ENCODE measurements at regions not wholly inside any gene's neighbourhood (a gene's known extent, or its start where the extent isn't known, plus 50 kb on each side); places are given as distances from the start of the nearest gene placed in this dataset.
A peak's percentile ranks its signal among the peaks of the same experiment; 100 is the strongest.
"Not testable (repeated sequence)": the region's sequence is repeated elsewhere in the genome, so short reads cannot be mapped to it uniquely, and the experiment has no call there.

DNA sequence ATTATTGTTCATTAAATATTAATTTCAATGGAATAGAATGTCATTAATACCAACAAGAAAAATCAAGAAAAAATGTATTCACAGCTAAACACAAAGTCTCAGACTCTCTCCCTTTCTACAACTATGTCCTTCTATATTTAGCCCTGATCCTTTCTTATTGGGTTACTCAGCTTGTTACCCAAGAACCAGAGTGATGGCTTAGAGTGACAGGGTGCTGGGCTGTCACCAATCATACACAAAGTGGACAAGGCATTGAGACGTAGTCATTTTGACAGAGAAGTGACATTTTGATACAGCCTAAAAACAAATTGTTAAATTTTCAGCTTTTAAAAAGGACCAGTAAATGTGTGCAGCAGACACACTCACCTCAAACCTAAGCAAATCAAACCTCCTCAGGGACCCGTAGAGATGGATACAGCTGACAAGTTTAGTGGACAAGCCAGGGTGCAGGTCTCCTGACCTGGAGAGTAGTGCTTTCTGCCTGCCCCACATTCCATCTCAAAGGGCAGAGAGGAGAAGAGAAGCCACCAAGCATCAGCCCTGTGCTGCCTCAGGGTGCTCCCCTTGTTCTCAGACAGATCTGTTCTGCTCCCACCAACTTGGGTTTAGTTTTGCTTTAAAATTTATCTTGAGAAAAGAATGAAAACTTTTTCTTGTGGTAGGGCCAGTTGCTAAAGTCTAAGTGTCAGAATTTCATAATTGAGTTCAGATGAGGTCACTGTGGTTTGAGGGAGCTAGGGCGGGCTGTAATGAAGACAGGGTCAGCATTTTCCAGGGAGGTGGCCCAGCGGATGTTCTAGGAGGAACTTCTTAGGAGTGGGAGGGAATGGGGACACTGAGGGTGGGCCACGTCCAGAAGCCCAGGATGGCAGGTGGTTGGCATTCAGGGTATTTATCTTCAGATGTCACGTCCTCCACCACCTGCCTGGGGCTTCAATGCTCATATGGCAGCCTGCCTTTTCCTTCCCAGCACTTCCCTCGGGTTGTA, 136.5 kb upstream of the TBL1XR1 start:
- no peak overlapping the region for H3K4me3 ChIP-seq (ENCODE audit: low read length)
- no peak for DNase-seq (ENCODE audit: low read depth, low spot score)

DNA sequence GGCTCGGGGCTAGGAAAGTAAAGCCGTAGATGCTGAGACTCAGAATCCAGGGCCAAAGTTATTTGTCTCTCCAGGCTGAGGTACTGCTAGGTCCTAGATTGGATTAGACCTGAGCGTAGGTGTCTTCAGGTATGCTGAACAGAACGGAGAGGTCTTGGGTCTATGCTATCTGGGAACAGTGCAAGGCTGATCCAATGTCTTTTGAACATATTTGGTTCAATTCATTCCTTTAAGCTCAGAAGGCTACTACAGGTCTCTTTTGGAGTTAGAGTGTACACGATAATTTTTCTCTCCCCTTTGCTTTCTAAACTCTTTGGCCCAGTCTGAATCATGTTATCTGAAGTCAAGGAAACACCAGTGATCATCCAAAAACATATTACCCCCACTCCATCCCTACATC, 137.5 kb upstream of the TBL1XR1 start:
- no peak for DNase-seq (ENCODE audit: low read depth, low spot score)
- H3K4me3 ChIP-seq (ENCODE audit: low read length): no peak overlapping the region

GRCh38 chr3:177335728-177336127, 138.4 kb upstream of the TBL1XR1 start:
- H3K4me3 ChIP-seq (ENCODE audit: low read length): no peak overlapping the region
- no peak for DNase-seq (ENCODE audit: low read depth, low spot score)

GRCh38 chr3:177336873-177337450, 139.7 kb upstream of the TBL1XR1 start:
- no peak overlapping the region for H3K4me3 ChIP-seq (ENCODE audit: low read length)
- DNase-seq (ENCODE audit: low read depth, low spot score): no peak

GRCh38 chr3:177337541-177338331, 140.5 kb upstream of the TBL1XR1 start:
- DNase-seq (ENCODE audit: low read depth, low spot score): no peak
- H3K4me3 ChIP-seq (ENCODE audit: low read length): no peak overlapping the region

GRCh38 chr3:177338697-177339219, 141.5 kb upstream of the TBL1XR1 start:
- H3K4me3 ChIP-seq (ENCODE audit: low read length): no peak overlapping the region
- DNase-seq (ENCODE audit: low read depth, low spot score): no peak

- H3K4me3 ChIP-seq (ENCODE audit: low read length); DNase-seq (ENCODE audit: low read depth, low spot score): not testable (repeated sequence)
Observed at GRCh38 chr3:177339220-177339703, 142.0 kb upstream of the TBL1XR1 start.

- no peak for DNase-seq (ENCODE audit: low read depth, low spot score)
- no peak overlapping the region for H3K4me3 ChIP-seq (ENCODE audit: low read length)
Observed at GRCh38 chr3:177340243-177340830, 143.1 kb upstream of the TBL1XR1 start.

- H3K4me3 ChIP-seq (ENCODE audit: low read length): no peak overlapping the region
- no peak for DNase-seq (ENCODE audit: low read depth, low spot score)
Observed at GRCh38 chr3:177341736-177342419, 144.6 kb upstream of the TBL1XR1 start.

GRCh38 chr3:177343122-177343625, 145.9 kb upstream of the TBL1XR1 start:
- no peak for DNase-seq (ENCODE audit: low read depth, low spot score)
- no peak overlapping the region for H3K4me3 ChIP-seq (ENCODE audit: low read length)

DNA sequence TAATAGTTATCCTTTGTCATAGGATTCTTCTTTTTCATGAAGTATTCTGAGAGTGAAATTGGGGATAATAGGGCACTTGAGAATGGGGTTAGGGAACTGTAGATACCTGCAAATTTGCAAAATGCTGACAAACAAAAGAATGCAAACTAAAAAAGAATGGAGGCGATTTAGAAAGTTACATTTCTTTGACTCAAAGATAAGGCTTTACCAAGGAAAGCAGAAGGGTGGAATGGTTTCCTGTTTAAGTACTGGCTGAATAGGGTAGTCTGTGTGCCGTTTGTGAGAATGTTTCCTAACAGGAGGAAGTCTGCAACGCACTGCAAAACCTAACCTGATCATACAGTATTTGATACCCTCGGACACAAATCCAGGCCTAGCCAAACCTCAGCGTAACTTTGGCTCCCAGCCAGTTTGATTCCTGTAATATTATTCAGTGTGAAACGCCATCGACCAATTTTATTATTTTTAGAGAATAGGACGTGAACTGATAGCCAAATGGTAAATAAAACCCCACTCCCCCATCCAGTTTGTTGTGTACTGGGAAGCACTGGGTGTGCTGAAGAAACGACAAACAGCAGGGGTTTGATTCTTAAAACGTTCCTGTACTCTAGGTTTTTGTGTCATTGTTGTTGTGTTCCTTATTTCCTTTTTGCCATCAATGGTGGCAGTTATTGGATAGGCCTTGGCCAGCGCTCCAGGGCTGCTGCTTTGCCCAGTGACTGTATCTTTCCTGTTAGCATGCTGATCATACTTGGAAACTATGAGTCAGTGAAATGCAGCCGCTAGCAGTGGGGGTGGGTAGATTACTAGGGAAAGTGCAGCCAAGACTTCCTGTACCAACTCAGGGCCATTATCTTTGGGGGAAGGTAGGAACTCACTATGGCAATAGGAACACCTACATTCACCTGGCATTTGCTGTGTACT, 148.0 kb upstream of the TBL1XR1 start:
- no peak overlapping the region for H3K4me3 ChIP-seq (ENCODE audit: low read length)
- peak; percentile 73 for DNase-seq (ENCODE audit: low read depth, low spot score)

- no peak for DNase-seq (ENCODE audit: low read depth, low spot score)
Observed at GRCh38 chr3:177345973-177346503, 148.8 kb upstream of the TBL1XR1 start.

DNA sequence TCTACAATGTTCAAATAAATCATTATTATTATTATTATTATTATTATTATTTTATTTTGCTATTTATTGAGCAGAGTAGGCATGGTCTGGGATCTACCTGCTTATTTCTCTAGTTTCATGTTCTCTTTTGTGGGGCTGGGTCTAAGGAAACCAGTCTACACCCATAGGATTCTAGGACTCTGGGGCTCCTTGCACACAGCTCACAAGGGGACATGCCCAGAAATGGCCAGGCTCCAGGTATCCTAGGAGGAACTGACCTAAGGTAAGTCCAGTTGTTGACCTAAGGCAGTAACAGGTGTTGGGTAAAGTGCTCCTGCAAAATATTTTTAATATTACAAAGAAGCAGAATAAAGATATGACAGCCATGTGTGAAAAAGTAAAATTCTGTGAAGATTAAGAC, 149.6 kb upstream of the TBL1XR1 start:
- no peak for DNase-seq (ENCODE audit: low read depth, low spot score)
- H3K4me3 ChIP-seq (ENCODE audit: low read length): no peak overlapping the region

More at GRCh38 chr3:177345973-177346503, 148.8 kb upstream of the TBL1XR1 start:
- H3K4me3 ChIP-seq (ENCODE audit: low read length): no peak overlapping the region

DNA sequence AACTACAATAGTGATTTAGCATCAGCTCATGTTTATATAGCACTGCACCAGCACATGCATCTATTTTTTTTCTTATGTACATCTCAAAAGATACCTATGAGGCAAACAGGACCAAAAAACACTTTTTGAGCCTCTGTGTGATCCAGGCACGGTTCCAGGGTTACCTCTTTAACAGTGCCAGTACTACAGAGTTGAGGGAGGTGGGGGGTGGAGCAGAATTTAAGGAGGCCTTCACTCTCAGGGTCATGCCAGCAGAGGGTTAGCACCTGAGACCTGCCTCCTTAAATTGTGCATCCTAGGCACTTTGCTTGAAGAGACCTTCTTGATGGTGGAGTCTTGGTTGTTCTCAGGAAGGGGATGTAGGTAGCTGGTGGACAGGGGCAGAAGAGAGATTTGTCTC, 150.3 kb upstream of the TBL1XR1 start:
- no peak for DNase-seq (ENCODE audit: low read depth, low spot score)
- H3K4me3 ChIP-seq (ENCODE audit: low read length): no peak overlapping the region

GRCh38 chr3:177348974-177349373, 151.7 kb upstream of the TBL1XR1 start:
- no peak overlapping the region for H3K4me3 ChIP-seq (ENCODE audit: low read length)
- no peak for DNase-seq (ENCODE audit: low read depth, low spot score)

DNA sequence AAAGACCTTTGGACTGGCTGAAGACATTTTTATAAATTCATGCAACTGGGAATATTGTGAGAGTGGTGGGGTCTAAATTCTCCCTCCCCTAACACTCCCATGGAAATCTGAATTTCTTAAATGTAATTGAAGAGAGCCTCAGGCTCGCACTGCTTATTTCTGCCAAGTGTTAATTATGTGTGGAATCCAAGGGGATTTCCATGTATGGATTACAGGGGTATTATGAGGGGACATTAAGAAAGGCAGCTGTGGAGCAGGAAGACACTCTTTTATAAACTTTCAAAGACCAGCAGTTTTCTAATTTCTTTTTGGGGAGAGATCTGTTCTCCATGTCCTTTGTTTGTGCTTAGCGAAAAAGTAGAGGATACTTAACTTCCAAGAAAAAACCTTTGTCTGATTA, 152.1 kb upstream of the TBL1XR1 start:
- no peak overlapping the region for H3K4me3 ChIP-seq (ENCODE audit: low read length)
- DNase-seq (ENCODE audit: low read depth, low spot score): no peak

GRCh38 chr3:177350121-177350520, 152.8 kb upstream of the TBL1XR1 start:
- DNase-seq (ENCODE audit: low read depth, low spot score): no peak
- no peak overlapping the region for H3K4me3 ChIP-seq (ENCODE audit: low read length)

Measured in Jurkat, Clone E6-1 (cell line).